ENCODE measurements at regions not wholly inside any gene's neighbourhood (a gene's known extent, or its start where the extent isn't known, plus 50 kb on each side); places are given as distances from the start of the nearest gene placed in this dataset.

DNA sequence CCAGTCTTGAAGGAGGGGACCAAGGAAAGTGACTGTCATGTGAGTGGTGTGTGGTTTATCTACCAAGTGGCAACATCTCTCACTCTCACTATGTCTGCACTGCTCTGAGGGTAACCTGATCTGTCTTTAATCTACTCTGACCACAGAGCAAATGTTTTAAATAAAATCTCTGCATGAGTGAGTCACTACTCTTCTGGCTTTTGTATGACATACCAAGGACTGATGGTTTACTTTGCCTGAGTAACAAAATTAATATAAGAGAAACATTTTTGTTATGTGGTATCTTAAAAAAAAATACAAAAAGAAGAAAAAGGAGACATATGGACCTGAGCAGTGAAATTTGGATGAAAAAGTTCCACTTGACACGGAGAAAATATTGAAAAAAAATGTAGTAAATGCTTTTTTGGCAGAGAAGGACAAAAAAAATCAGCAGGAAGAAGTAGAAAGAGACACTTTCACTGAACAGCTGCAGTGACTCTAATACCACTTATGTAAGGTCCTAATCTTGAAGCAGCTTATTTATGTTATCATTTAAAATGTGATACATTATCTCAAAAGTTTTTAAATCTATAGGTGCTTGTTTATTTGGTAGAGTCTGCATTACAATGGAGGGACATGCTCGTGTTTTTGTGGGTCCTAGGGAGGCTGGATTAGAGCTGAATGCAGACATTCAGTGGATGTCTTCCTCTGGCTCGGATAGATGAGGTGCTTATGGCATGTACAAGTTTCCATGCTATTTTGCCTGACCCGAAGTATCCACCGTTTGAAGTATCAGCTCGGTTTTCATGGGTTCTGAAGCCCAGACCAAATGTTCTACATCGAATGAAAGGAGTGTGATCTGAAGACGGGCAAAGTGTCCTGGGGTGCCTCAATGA lies 240.7 kb downstream of the MAP2K6 start:
- ATAC-seq: no peak
- no peak overlapping the region for H3K4me3 ChIP-seq
- no peaks in the 10 kb centered on the region for H3K36me3 ChIP-seq
- no peak for DNase-seq
- H3K4me1 ChIP-seq: no peaks in the 10 kb centered on the region
- no peak overlapping the region for H3K27ac ChIP-seq
- no peak for TF ChIP-seq POLR2A (IDR thresholded peaks at IDR 0.05)
- TF ChIP-seq, protein P1, sequence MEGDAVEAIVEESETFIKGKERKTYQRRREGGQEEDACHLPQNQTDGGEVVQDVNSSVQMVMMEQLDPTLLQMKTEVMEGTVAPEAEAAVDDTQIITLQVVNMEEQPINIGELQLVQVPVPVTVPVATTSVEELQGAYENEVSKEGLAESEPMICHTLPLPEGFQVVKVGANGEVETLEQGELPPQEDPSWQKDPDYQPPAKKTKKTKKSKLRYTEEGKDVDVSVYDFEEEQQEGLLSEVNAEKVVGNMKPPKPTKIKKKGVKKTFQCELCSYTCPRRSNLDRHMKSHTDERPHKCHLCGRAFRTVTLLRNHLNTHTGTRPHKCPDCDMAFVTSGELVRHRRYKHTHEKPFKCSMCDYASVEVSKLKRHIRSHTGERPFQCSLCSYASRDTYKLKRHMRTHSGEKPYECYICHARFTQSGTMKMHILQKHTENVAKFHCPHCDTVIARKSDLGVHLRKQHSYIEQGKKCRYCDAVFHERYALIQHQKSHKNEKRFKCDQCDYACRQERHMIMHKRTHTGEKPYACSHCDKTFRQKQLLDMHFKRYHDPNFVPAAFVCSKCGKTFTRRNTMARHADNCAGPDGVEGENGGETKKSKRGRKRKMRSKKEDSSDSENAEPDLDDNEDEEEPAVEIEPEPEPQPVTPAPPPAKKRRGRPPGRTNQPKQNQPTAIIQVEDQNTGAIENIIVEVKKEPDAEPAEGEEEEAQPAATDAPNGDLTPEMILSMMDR (IDR thresholded peaks at IDR 0.05): no peak
- intact Hi-C loops (cut with DNase I): no loop called here
- H3K9me3 ChIP-seq: no peaks in the 10 kb centered on the region
- no peaks in the 10 kb centered on the region for H3K27me3 ChIP-seq
- 53% methylated on average over 8 of the region's 8 CpGs for WGBS (ENCODE audit: insufficient coverage, low coverage, low lambda C conversion rate, missing lambda C conversion rate)

- ATAC-seq (no peak), DNase-seq (no peak)
- Histone ChIP-seq H3K36me3 (no peaks in the 10 kb centered on the region), H3K27ac (no peak overlapping the region), H3K27me3 (no peaks in the 10 kb centered on the region), H3K9me3 (no peaks in the 10 kb centered on the region), H3K4me1 (no peaks in the 10 kb centered on the region), H3K4me3 (no peak overlapping the region)
- WGBS (ENCODE audit: insufficient coverage, low coverage, low lambda C conversion rate, missing lambda C conversion rate): 65% methylated on average over 5 of the region's 5 CpGs
- no peak for TF ChIP-seq POLR2A (IDR thresholded peaks at IDR 0.05)
- TF ChIP-seq, protein P1 (IDR thresholded peaks at IDR 0.05): no peak
- intact Hi-C loops (cut with DNase I): no loop called here
These were observed 241.4 kb downstream of the MAP2K6 start for GRCh38 chr17:69655902-69656301.

GRCh38 chr17:69669441-69670178 lies 255.1 kb downstream of the MAP2K6 start:
- Histone ChIP-seq H3K9me3 (no peaks in the 10 kb centered on the region), H3K27me3 (no peaks in the 10 kb centered on the region), H3K4me3 (no peak overlapping the region), H3K4me1 (peaks cover 0 to 6% (median 0%) of the 10 kb centered on the region in 4 donors), H3K36me3 (no peaks in the 10 kb centered on the region), H3K27ac (no peak overlapping the region)
- 42% methylated on average over 7 of the region's 8 CpGs for WGBS (ENCODE audit: insufficient coverage, low coverage, low lambda C conversion rate, missing lambda C conversion rate)
- no peak for TF ChIP-seq POLR2A (IDR thresholded peaks at IDR 0.05)
- TF ChIP-seq, protein P1 (IDR thresholded peaks at IDR 0.05): no peak
- ATAC-seq (no peak), DNase-seq (no peak)
- intact Hi-C loops (cut with DNase I): no loop called here

DNA sequence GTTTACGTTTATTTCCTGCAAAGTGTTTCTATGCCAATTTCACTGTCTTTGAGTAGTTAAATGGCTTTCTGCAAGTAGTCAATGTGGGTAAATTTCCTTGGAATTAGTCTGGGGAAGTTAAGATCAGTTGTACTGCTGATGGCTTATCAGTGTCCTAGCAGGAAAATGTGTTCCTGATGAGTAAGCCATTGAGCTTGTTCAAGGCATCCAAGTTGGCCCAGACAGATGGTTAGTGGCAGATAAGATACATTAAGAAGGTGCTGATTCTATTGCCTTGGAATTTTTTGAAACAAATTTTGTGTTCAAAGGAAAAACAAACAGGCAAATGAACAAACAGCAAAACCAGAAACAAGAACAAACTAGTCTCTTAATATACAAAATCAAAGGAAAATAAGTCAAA lies 258.4 kb downstream of the MAP2K6 start:
- WGBS (ENCODE audit: insufficient coverage, low coverage, low lambda C conversion rate, missing lambda C conversion rate): 73% methylated on average over 1 of the region's 1 CpG
- DNase-seq: no peak
- no peak for ATAC-seq
- Histone ChIP-seq H3K9me3 (no peaks in the 10 kb centered on the region), H3K4me3 (no peak overlapping the region), H3K27ac (no peak overlapping the region), H3K4me1 (no peaks in the 10 kb centered on the region), H3K27me3 (no peaks in the 10 kb centered on the region), H3K36me3 (no peaks in the 10 kb centered on the region)
- intact Hi-C loops (cut with DNase I): no loop called here
- TF ChIP-seq POLR2A (IDR thresholded peaks at IDR 0.05): no peak
- TF ChIP-seq, protein P1 (IDR thresholded peaks at IDR 0.05): no peak
